ENCODE measurements at regions not wholly inside any gene's neighbourhood (a gene's known extent, or its start where the extent isn't known, plus 50 kb on each side); places are given as distances from the start of the nearest gene placed in this dataset.

DNA sequence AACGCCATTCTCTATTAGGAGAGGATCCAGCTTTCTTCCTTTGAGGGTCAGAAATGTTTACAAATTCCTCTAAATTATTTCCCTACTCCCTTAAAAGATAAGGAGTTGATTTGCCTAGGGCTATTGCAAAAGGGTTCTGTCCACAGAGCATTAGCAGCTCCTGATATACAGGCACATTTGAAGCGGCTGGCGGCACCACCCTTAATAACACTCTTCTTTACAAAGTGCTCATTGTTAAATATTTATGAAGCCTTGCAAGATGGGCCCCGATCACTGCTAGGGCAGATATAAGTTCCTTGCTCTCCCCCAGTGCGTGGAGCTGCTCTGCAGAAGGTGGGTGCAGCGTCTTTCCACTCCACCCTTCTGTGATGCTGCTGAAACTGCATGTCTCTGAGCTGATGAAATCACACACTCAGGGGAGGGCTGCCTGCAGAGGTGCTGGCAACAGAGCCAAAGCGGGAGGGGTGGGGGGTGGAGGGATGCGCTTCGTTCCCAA is 116.7 kb upstream of the NTM start:
- ChIA-PET POLR2A (no interaction called here), CTCF (no interaction called here)
- 0% methylated on average over 1 of the region's 9 CpGs for WGBS (ENCODE audit: insufficient coverage)
- Histone ChIP-seq H3K27me3 (replicated peaks in 2 of 5; ENCODE audit: control insufficient read depth in 4 of 5, insufficient read depth in 5 of 5, low read length in 4 of 5) (peaks cover 5 to 29% (median 18%) of the 10 kb centered on the region in 5 experiments), H3K27ac (ENCODE audit: insufficient read depth in 1 of 2, low read depth in 1 of 2, low read length in 2 of 2, poor library complexity in 1 of 2, severe bottlenecking in 2 of 2) (no peak overlapping the region), H3K4me3 (ENCODE audit: control insufficient read depth in 1 of 7, extremely low read depth in 1 of 7, insufficient read depth in 4 of 7, low read depth in 2 of 7, low read length in 6 of 7) (no peak overlapping the region), H3K9me3 (ENCODE audit: control extremely low read depth in 1 of 5, control insufficient read depth in 4 of 5, insufficient read depth in 2 of 5, low read depth in 1 of 5, low read length in 4 of 5) (no peaks in the 10 kb centered on the region), H3K4me1 (ENCODE audit: control extremely low read depth in 1 of 4, control insufficient read depth in 4 of 4, insufficient read depth in 4 of 4, low read length in 3 of 4) (no peaks in the 10 kb centered on the region), H3K36me3 (ENCODE audit: control insufficient read depth in 4 of 4, insufficient read depth in 4 of 4, low read length in 3 of 4) (no peaks in the 10 kb centered on the region)
- no peak for DNase-seq

GRCh38 chr11:131254254-131254653 is 116.2 kb upstream of the NTM start:
- H3K9me3 ChIP-seq (ENCODE audit: control extremely low read depth in 1 of 5, control insufficient read depth in 4 of 5, insufficient read depth in 2 of 5, low read depth in 1 of 5, low read length in 4 of 5): no peaks in the 10 kb centered on the region
- no peak overlapping the region for H3K27ac ChIP-seq (ENCODE audit: insufficient read depth in 1 of 2, low read depth in 1 of 2, low read length in 2 of 2, poor library complexity in 1 of 2, severe bottlenecking in 2 of 2)
- no peaks in the 10 kb centered on the region for H3K36me3 ChIP-seq (ENCODE audit: control insufficient read depth in 4 of 4, insufficient read depth in 4 of 4, low read length in 3 of 4)
- peaks cover 5 to 29% (median 18%) of the 10 kb centered on the region in 5 experiments for H3K27me3 ChIP-seq (replicated peaks in 2 of 5; ENCODE audit: control insufficient read depth in 4 of 5, insufficient read depth in 5 of 5, low read length in 4 of 5)
- no peak for DNase-seq
- ChIA-PET CTCF (no interaction called here), POLR2A (no interaction called here)
- WGBS (ENCODE audit: insufficient coverage): 52% methylated on average over 5 of the region's 7 CpGs
- H3K4me3 ChIP-seq (ENCODE audit: control insufficient read depth in 1 of 7, extremely low read depth in 1 of 7, insufficient read depth in 4 of 7, low read depth in 2 of 7, low read length in 6 of 7): no peak overlapping the region
- H3K4me1 ChIP-seq (ENCODE audit: control extremely low read depth in 1 of 4, control insufficient read depth in 4 of 4, insufficient read depth in 4 of 4, low read length in 3 of 4): no peaks in the 10 kb centered on the region

DNA sequence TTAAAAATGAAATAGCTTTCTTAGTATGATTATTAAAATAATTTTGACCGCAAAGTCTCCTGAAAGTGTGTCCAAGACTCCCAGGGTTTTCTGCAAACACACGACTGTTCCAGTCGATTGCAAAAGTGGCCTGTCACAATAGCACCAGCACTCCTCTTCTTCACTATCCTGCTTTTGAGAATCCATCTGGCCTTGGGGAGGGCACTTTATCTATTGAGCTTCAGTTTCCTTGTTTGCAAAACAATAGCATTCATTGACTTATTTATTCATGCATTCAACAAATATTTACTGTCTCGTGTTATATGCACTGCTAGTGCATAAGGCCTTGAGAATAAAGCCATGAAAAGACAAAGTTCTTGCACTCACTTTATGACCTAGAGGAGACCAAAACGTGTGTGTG is 96.2 kb upstream of the NTM start:
- 91% methylated on average over 4 of the region's 5 CpGs for whole genome bisulfite sequencing (ENCODE audit: insufficient coverage)
- H3K36me3 ChIP-seq (ENCODE audit: control insufficient read depth in 4 of 4, insufficient read depth in 4 of 4, low read length in 3 of 4): no peaks in the 10 kb centered on the region
- DNase-seq: no peak
- no peak overlapping the region for H3K4me3 ChIP-seq (ENCODE audit: control insufficient read depth in 1 of 7, extremely low read depth in 1 of 7, insufficient read depth in 4 of 7, low read depth in 2 of 7, low read length in 6 of 7)
- H3K27me3 ChIP-seq (replicated peaks in 2 of 5; ENCODE audit: control insufficient read depth in 4 of 5, insufficient read depth in 5 of 5, low read length in 4 of 5): no peaks in the 10 kb centered on the region
- no peaks in the 10 kb centered on the region for H3K9me3 ChIP-seq (ENCODE audit: control extremely low read depth in 1 of 5, control insufficient read depth in 4 of 5, insufficient read depth in 2 of 5, low read depth in 1 of 5, low read length in 4 of 5)
- POLR2A ChIA-PET: no interaction called here
- H3K27ac ChIP-seq (ENCODE audit: insufficient read depth in 1 of 2, low read depth in 1 of 2, low read length in 2 of 2, poor library complexity in 1 of 2, severe bottlenecking in 2 of 2): no peak overlapping the region
- CTCF ChIA-PET: no interaction called here
- H3K4me1 ChIP-seq (ENCODE audit: control extremely low read depth in 1 of 4, control insufficient read depth in 4 of 4, insufficient read depth in 4 of 4, low read length in 3 of 4): no peaks in the 10 kb centered on the region

DNA sequence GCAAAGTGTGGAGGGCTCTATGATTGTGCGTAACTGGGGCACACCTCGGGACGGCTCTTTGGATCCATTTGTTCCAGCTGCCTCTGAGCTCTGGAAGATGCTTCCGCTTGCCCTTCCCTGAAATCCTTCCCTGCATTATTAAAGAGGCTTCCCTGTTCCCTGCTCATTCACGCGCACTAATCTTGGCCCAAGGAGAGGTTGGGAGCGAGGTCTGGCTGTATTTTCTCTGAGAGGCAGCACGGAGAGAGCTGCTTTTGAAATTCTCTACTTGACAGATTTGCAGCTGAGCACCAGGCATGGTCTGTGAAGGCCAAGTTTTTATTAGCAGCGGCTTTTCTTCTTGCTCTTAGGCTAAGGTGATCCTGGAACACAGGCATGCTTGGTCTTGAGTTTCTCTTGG is 94.8 kb upstream of the NTM start:
- H3K27ac ChIP-seq (ENCODE audit: insufficient read depth in 1 of 2, low read depth in 1 of 2, low read length in 2 of 2, poor library complexity in 1 of 2, severe bottlenecking in 2 of 2): no peak overlapping the region

DNA sequence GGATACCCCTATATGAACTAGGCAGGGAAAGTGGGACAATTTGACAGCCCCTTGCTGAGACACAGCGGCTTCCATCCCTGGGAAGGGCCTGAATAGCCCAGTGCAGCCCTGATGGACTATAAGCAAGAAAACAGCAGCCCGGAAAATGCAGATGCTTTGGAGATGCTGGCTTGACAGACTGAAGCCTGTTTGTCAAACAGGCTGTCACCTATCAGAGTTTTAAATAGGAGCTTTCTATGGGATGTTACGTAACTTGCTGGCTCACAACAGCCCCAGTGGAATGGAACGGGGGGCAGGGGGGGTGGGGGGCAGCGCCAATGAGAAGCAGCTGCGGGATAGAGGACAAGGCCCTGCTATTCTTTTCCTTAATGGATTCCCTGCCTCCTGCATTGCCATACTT is 91.9 kb upstream of the NTM start:
- no peak overlapping the region for H3K4me3 ChIP-seq (ENCODE audit: control insufficient read depth in 1 of 7, extremely low read depth in 1 of 7, insufficient read depth in 4 of 7, low read depth in 2 of 7, low read length in 6 of 7)
- no peaks in the 10 kb centered on the region for H3K4me1 ChIP-seq (ENCODE audit: control extremely low read depth in 1 of 4, control insufficient read depth in 4 of 4, insufficient read depth in 4 of 4, low read length in 3 of 4)
- CTCF ChIA-PET: no interaction called here
- 100% methylated on average over 2 of the region's 6 CpGs for WGBS (ENCODE audit: insufficient coverage)
- DNase-seq: no peak
- POLR2A ChIA-PET: no interaction called here
- H3K27me3 ChIP-seq (replicated peaks in 2 of 5; ENCODE audit: control insufficient read depth in 4 of 5, insufficient read depth in 5 of 5, low read length in 4 of 5): no peaks in the 10 kb centered on the region
- H3K36me3 ChIP-seq (ENCODE audit: control insufficient read depth in 4 of 4, insufficient read depth in 4 of 4, low read length in 3 of 4): no peaks in the 10 kb centered on the region
- H3K27ac ChIP-seq (ENCODE audit: insufficient read depth in 1 of 2, low read depth in 1 of 2, low read length in 2 of 2, poor library complexity in 1 of 2, severe bottlenecking in 2 of 2): no peak overlapping the region
- H3K9me3 ChIP-seq (ENCODE audit: control extremely low read depth in 1 of 5, control insufficient read depth in 4 of 5, insufficient read depth in 2 of 5, low read depth in 1 of 5, low read length in 4 of 5): no peaks in the 10 kb centered on the region

More for the DNA sequence above, 94.8 kb upstream of the NTM start:
- Histone ChIP-seq H3K4me1 (ENCODE audit: control extremely low read depth in 1 of 4, control insufficient read depth in 4 of 4, insufficient read depth in 4 of 4, low read length in 3 of 4) (no peaks in the 10 kb centered on the region), H3K36me3 (ENCODE audit: control insufficient read depth in 4 of 4, insufficient read depth in 4 of 4, low read length in 3 of 4) (no peaks in the 10 kb centered on the region), H3K4me3 (ENCODE audit: control insufficient read depth in 1 of 7, extremely low read depth in 1 of 7, insufficient read depth in 4 of 7, low read depth in 2 of 7, low read length in 6 of 7) (no peak overlapping the region), H3K9me3 (ENCODE audit: control extremely low read depth in 1 of 5, control insufficient read depth in 4 of 5, insufficient read depth in 2 of 5, low read depth in 1 of 5, low read length in 4 of 5) (no peaks in the 10 kb centered on the region), H3K27me3 (replicated peaks in 2 of 5; ENCODE audit: control insufficient read depth in 4 of 5, insufficient read depth in 5 of 5, low read length in 4 of 5) (no peaks in the 10 kb centered on the region)
- ChIA-PET POLR2A (no interaction called here), CTCF (no interaction called here)
- 91% methylated on average over 6 of the region's 9 CpGs for WGBS (ENCODE audit: insufficient coverage)
- DNase-seq: no peak

GRCh38 chr11:131279654-131280384 is 90.6 kb upstream of the NTM start:
- WGBS (ENCODE audit: insufficient coverage): 100% methylated on average over 1 of the region's 3 CpGs
- no peak overlapping the region for H3K4me3 ChIP-seq (ENCODE audit: control insufficient read depth in 1 of 7, extremely low read depth in 1 of 7, insufficient read depth in 4 of 7, low read depth in 2 of 7, low read length in 6 of 7)
- no peak for DNase-seq
- no peaks in the 10 kb centered on the region for H3K4me1 ChIP-seq (ENCODE audit: control extremely low read depth in 1 of 4, control insufficient read depth in 4 of 4, insufficient read depth in 4 of 4, low read length in 3 of 4)
- H3K9me3 ChIP-seq (ENCODE audit: control extremely low read depth in 1 of 5, control insufficient read depth in 4 of 5, insufficient read depth in 2 of 5, low read depth in 1 of 5, low read length in 4 of 5): no peaks in the 10 kb centered on the region
- no peaks in the 10 kb centered on the region for H3K27me3 ChIP-seq (replicated peaks in 2 of 5; ENCODE audit: control insufficient read depth in 4 of 5, insufficient read depth in 5 of 5, low read length in 4 of 5)
- no peak overlapping the region for H3K27ac ChIP-seq (ENCODE audit: insufficient read depth in 1 of 2, low read depth in 1 of 2, low read length in 2 of 2, poor library complexity in 1 of 2, severe bottlenecking in 2 of 2)
- CTCF ChIA-PET: no interaction called here
- POLR2A ChIA-PET: no interaction called here
- H3K36me3 ChIP-seq (ENCODE audit: control insufficient read depth in 4 of 4, insufficient read depth in 4 of 4, low read length in 3 of 4): no peaks in the 10 kb centered on the region

DNA sequence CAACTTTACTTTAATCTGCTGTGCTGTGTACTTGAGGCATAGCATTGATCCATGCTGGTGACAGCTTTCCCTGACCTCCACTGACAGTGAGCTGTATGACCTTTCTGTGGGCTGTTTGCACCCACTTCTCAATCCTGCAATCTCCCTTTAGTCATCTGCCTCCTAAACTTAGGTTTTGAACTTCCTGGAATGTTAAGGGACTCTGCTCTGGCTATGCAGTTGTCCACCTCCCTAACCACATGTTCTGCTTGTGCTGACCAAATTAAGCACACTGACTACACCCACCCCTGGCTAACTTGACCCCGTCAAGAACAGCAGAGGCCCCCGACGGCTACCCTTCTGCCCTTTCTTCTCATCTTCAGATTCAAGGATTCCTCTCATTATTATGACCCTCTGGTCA is 89.1 kb upstream of the NTM start:
- 100% methylated on average over 3 of the region's 3 CpGs for WGBS (ENCODE audit: insufficient coverage)
- CTCF ChIA-PET: no interaction called here
- Histone ChIP-seq H3K36me3 (ENCODE audit: control insufficient read depth in 4 of 4, insufficient read depth in 4 of 4, low read length in 3 of 4) (no peaks in the 10 kb centered on the region), H3K9me3 (ENCODE audit: control extremely low read depth in 1 of 5, control insufficient read depth in 4 of 5, insufficient read depth in 2 of 5, low read depth in 1 of 5, low read length in 4 of 5) (no peaks in the 10 kb centered on the region), H3K4me1 (ENCODE audit: control extremely low read depth in 1 of 4, control insufficient read depth in 4 of 4, insufficient read depth in 4 of 4, low read length in 3 of 4) (no peaks in the 10 kb centered on the region), H3K4me3 (ENCODE audit: control insufficient read depth in 1 of 7, extremely low read depth in 1 of 7, insufficient read depth in 4 of 7, low read depth in 2 of 7, low read length in 6 of 7) (no peak overlapping the region), H3K27ac (ENCODE audit: insufficient read depth in 1 of 2, low read depth in 1 of 2, low read length in 2 of 2, poor library complexity in 1 of 2, severe bottlenecking in 2 of 2) (no peak overlapping the region), H3K27me3 (replicated peaks in 2 of 5; ENCODE audit: control insufficient read depth in 4 of 5, insufficient read depth in 5 of 5, low read length in 4 of 5) (no peaks in the 10 kb centered on the region)
- POLR2A ChIA-PET: no interaction called here
- no peak for DNase-seq
